A673 (cell line): ENCODE measurements at regions not wholly inside any gene's neighbourhood (a gene's known extent, or its start where the extent isn't known, plus 50 kb on each side); places are given as distances from the start of the nearest gene placed in this dataset.
"Not testable (repeated sequence)": the region's sequence is repeated elsewhere in the genome, so short reads cannot be mapped to it uniquely, and the experiment has no call there.

Source experiments
- BruUV-seq: library from RNA; stranded (reverse); fragments of 400-500 nt; replicated peaks from 2 replicates; lab custom pipeline; 2021; lab: Mats Ljungman, UMichigan
- CTCF ChIA-PET: fragments of 300-600 bp; sonication (Branson Sonifier 250); formaldehyde crosslinking; loops from one replicate; lab custom pipeline; 2022; ENCODE audit warnings: antibody characterized with exemption; lab: Charles Lee
- POLR2A ChIA-PET: fragments of 300-600 bp; sonication (Branson Sonifier 250); formaldehyde crosslinking; loops from one replicate; lab custom pipeline; 2022; ENCODE audit warnings: antibody characterized with exemption; ENCODE audit not compliant: low non-redundant PET; lab: Charles Lee
- DNase-seq: peaks from one replicate; pipeline ENCODE4 v3.0.0-alpha.2; 2015; ENCODE audit warnings: low spot score
- H3K27ac ChIP-seq: fragments of 200-600 bp; sonication (generic); 2 replicates; pipeline ENCODE4 v1.5.1; 2016; ENCODE audit warnings: mixed run types, low read depth, mild to moderate bottlenecking, mixed read lengths, antibody characterized with exemption, low read length; ENCODE audit not compliant: poor library complexity, severe bottlenecking
- H3K27me3 ChIP-seq: fragments of 200-600 bp; sonication (generic); replicated peaks from 2 replicates; pipeline ENCODE4 v1.6.1; 2017; ENCODE audit warnings: mixed run types, low read depth, mild to moderate bottlenecking, mixed read lengths, antibody characterized with exemption, low read length; ENCODE audit not compliant: insufficient read depth, poor library complexity
- H3K36me3 ChIP-seq: fragments of 200-600 bp; sonication (generic); 2 replicates; pipeline ENCODE4 v1.6.1; 2016; ENCODE audit warnings: mixed run types, mild to moderate bottlenecking, mixed read lengths, antibody characterized with exemption, low read length; ENCODE audit not compliant: insufficient read depth, poor library complexity, severe bottlenecking
- H3K4me1 ChIP-seq: fragments of 200-600 bp; sonication (generic); 2 replicates; pipeline ENCODE4 v1.6.1; 2017; ENCODE audit warnings: mixed run types, mild to moderate bottlenecking, mixed read lengths, antibody characterized with exemption, low read length; ENCODE audit not compliant: insufficient read depth, poor library complexity, severe bottlenecking
- H3K4me3 ChIP-seq: fragments of 200-600 bp; sonication (generic); 2 replicates; pipeline ENCODE4 v1.5.1; 2016; ENCODE audit warnings: low read depth, mixed run types, mild to moderate bottlenecking, mixed read lengths, low read length; ENCODE audit not compliant: poor library complexity, severe bottlenecking
- H3K9me3 ChIP-seq: fragments of 200-600 bp; sonication (generic); 2 replicates; pipeline ENCODE4 v1.6.1; 2016; ENCODE audit warnings: mixed run types, low read depth, mild to moderate bottlenecking, mixed read lengths, antibody characterized with exemption, low read length; ENCODE audit not compliant: poor library complexity, severe bottlenecking
- EZH2 ChIP-seq: fragments of 200-600 bp; sonication (generic); IDR thresholded peaks from 2 replicates; pipeline ENCODE4 v1.6.1; 2017; ENCODE audit warnings: borderline replicate concordance, low read depth, mild to moderate bottlenecking, mixed read lengths, antibody characterized with exemption, low read length; ENCODE audit not compliant: poor library complexity, severe bottlenecking
- intact Hi-C: fragments of 100-400 bp; cut with micrococcal nuclease; formaldehyde crosslinking; loops from one replicate; pipeline ENCODE4 v1.10.0; 2022; ENCODE audit not compliant: unreplicated experiment
- TF ChIP-seq, protein P1 (sequence below): fragments of 300-800, 200-600 bp; sonication (generic); conservative IDR thresholded peaks from 2 replicates; pipeline ENCODE4 v1.5.1; 2017; ENCODE audit warnings: low read depth, mild to moderate bottlenecking, antibody characterized with exemption, low read length, moderate library complexity, mixed read lengths

DNA sequence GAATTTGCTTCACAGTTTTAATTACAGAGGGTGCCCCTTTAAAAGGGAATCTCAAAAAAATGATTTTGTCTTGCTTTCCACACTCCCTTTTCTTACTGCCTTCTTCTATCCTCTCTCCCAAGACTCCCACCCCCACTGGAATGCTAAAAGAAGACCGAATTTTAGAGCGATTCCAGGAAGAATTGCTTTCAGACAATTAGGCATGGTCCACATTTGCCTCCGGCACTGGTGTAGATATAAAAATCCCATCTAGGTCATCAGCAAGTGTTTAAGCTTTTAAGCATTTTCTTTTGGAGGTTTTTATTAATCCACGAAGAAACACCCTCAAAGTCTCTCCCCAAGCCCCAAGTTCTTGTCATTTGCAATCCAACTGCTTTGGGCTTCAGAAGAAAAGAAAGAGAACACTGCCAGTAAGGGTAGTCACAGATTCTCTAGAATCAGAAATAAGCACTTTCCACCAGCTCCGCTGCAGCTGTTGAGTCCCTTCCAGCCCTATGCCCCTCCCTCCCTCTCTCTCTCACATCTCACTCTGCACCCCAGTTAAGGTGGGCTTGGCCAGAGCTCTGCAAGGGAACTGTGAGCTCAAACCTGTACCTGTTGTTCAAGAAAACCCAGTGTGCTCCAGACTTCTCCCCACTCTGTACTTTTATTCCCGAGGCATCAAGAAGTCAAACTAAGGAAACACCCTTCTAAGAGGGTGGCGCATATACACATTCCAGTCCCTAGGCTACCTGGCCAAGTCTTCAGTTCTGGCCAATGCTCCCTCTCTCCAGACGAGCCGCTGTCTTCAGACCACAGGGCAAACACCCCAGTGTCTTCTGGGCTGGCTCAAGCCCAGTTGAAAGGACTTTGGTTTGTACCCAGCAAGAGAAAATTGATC lies 170.2 kb downstream of the RGS9 start:
- no peak for DNase-seq
- ChIA-PET CTCF (no interaction called here), POLR2A (no interaction called here)
- Histone ChIP-seq H3K27ac (no peak overlapping the region), H3K36me3 (no peaks in the 10 kb centered on the region), H3K4me1 (no peaks in the 10 kb centered on the region), H3K4me3 (no peak overlapping the region), H3K9me3 (no peaks in the 10 kb centered on the region), H3K27me3 (no peaks in the 10 kb centered on the region)
- intact Hi-C loops = no loop called here
- BruUV-seq = no TSS peak
- TF ChIP-seq, protein P1, sequence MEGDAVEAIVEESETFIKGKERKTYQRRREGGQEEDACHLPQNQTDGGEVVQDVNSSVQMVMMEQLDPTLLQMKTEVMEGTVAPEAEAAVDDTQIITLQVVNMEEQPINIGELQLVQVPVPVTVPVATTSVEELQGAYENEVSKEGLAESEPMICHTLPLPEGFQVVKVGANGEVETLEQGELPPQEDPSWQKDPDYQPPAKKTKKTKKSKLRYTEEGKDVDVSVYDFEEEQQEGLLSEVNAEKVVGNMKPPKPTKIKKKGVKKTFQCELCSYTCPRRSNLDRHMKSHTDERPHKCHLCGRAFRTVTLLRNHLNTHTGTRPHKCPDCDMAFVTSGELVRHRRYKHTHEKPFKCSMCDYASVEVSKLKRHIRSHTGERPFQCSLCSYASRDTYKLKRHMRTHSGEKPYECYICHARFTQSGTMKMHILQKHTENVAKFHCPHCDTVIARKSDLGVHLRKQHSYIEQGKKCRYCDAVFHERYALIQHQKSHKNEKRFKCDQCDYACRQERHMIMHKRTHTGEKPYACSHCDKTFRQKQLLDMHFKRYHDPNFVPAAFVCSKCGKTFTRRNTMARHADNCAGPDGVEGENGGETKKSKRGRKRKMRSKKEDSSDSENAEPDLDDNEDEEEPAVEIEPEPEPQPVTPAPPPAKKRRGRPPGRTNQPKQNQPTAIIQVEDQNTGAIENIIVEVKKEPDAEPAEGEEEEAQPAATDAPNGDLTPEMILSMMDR = no peak
- no peak for TF ChIP-seq EZH2

DNA sequence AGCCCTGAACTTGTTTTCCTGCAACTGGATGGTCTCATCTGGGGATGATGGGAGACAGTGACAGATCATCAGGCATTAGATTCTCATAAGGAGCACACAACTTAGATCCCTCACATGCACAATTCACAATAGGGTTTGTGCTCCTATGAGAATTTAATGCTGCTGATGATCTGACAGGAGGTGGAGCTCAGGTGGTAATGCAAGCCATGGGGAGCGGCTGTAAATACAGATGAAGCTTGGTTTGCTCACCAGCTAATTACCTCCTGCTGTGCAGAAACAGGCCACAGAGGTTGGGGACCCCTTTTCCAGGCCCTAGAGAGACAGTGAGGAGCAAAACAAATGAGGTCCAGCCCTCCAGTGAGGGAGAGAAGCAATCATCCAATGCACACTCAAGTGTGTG lies 168.6 kb downstream of the RGS9 start:
- ChIA-PET CTCF (no interaction called here), POLR2A (no interaction called here)
- TF ChIP-seq, protein P1 = no peak
- TF ChIP-seq EZH2 = no peak
- Histone ChIP-seq H3K27me3 (no peaks in the 10 kb centered on the region), H3K4me1 (no peaks in the 10 kb centered on the region), H3K36me3 (no peaks in the 10 kb centered on the region), H3K9me3 (no peaks in the 10 kb centered on the region), H3K4me3 (no peak overlapping the region), H3K27ac (no peak overlapping the region)
- no TSS peak for BruUV-seq
- intact Hi-C loops = no loop called here
- DNase-seq = no peak

DNA sequence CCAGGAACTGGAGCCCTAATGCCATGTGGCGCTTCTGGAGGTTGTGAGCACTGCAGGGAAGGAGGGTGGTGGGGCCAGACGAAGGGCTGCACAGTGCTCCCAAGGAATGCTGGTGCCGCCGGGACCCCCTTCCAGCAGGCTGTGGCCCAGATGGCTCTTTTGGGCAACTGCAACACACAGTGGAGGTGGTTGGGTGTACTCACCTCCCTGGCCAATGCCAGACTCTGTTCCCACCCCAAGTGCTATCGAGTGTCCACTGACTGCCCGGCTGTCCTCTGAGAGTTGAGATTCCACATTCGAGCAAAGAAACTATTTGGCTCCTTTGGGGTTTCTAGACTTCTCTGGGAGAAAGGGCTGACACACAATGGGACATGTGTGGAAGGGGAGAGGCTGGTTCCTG lies 167.9 kb downstream of the RGS9 start:
- ChIA-PET CTCF (no interaction called here), POLR2A (no interaction called here)
- intact Hi-C loops = no loop called here
- no peak for DNase-seq
- no peaks in the 10 kb centered on the region for H3K9me3 ChIP-seq
- H3K36me3 ChIP-seq = no peaks in the 10 kb centered on the region
- H3K4me1 ChIP-seq = no peaks in the 10 kb centered on the region
- no TSS peak for BruUV-seq
- no peak overlapping the region for H3K27ac ChIP-seq
- no peaks in the 10 kb centered on the region for H3K27me3 ChIP-seq
- no peak for TF ChIP-seq EZH2
- no peak overlapping the region for H3K4me3 ChIP-seq

DNA sequence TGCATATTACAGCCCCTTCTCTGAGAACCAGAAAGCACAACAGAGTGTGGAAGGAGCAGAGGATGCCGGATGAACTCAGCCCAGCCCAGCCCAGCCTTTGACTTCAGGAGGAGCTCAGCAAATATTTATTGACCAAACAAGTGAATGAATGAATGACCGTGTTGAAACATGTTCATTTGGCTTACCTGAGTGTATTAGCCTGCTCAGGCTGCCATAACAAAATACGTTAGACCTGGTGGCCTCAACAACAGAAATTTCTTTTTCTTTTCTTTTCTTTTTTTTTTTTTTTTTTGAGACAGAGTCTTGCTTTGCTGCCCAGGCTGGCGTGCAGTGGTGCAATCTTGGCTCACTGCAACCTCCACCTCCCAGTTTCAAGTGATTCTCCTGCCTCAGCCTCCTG lies 164.7 kb downstream of the RGS9 start:
- H3K27ac ChIP-seq, H3K4me1 ChIP-seq, H3K27me3 ChIP-seq, BruUV-seq, intact Hi-C loops, DNase-seq, H3K36me3 ChIP-seq, POLR2A ChIA-PET, CTCF ChIA-PET, H3K4me3 ChIP-seq, H3K9me3 ChIP-seq: not testable (repeated sequence)
